Stomach (tissue), 4 donors: ENCODE measurements at regions not wholly inside any gene's neighbourhood (a gene's known extent, or its start where the extent isn't known, plus 50 kb on each side); places are given as distances from the start of the nearest gene placed in this dataset.

Experiments
- POLR2A ChIP-seq, 4 donors: fragments of 450-650 bp; IDR thresholded peaks; one replicate each; pipeline ENCODE4 v1.6.1; 2016; ENCODE audit warnings: antibody characterized with exemption in 4 of 4, control low read depth in 2 of 4, mild to moderate bottlenecking in 1 of 4, moderate library complexity in 1 of 4
- POLR2AphosphoS5 ChIP-seq, 3 donors: sonication (generic); formaldehyde crosslinking; IDR thresholded peaks; one replicate each; pipeline ENCODE4 v1.6.1; 2016; ENCODE audit warnings: antibody characterized with exemption in 3 of 3
- TF ChIP-seq, protein P1 (sequence below), 7 experiments: fragments of 450-650 bp in 4 of 7; fragments of 200-600 bp in 3 of 7; sonication (generic) in 3 of 7; IDR thresholded peaks; one replicate each; pipeline ENCODE4 v1.5.1; 2016 to 2019; ENCODE audit warnings: antibody characterized with exemption in 7 of 7, control low read depth in 2 of 7, mild to moderate bottlenecking in 1 of 7

- no peak for TF ChIP-seq POLR2AphosphoS5 (IDR thresholded peaks at IDR 0.05)
- no peak for TF ChIP-seq POLR2A (IDR thresholded peaks at IDR 0.05)
- TF ChIP-seq, protein P1, sequence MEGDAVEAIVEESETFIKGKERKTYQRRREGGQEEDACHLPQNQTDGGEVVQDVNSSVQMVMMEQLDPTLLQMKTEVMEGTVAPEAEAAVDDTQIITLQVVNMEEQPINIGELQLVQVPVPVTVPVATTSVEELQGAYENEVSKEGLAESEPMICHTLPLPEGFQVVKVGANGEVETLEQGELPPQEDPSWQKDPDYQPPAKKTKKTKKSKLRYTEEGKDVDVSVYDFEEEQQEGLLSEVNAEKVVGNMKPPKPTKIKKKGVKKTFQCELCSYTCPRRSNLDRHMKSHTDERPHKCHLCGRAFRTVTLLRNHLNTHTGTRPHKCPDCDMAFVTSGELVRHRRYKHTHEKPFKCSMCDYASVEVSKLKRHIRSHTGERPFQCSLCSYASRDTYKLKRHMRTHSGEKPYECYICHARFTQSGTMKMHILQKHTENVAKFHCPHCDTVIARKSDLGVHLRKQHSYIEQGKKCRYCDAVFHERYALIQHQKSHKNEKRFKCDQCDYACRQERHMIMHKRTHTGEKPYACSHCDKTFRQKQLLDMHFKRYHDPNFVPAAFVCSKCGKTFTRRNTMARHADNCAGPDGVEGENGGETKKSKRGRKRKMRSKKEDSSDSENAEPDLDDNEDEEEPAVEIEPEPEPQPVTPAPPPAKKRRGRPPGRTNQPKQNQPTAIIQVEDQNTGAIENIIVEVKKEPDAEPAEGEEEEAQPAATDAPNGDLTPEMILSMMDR (IDR thresholded peaks at IDR 0.05): no peak
Observed at GRCh38 chr2:5042666-5043440, 649.3 kb upstream of the SOX11 start.
